G401.6 (cell line): ENCODE measurements at regions not wholly inside any gene's neighbourhood (a gene's known extent, or its start where the extent isn't known, plus 50 kb on each side); places are given as distances from the start of the nearest gene placed in this dataset.

Experiments used
- FAIRE-seq: peaks from 2 replicates; lab custom pipeline; 2012; peaks lifted over from hg19 to GRCh38; lab: Jason Lieb, UNC

GRCh38 chr5:39800042-39800601 is 375.3 kb upstream of the DAB2 start:
- no peak for FAIRE-seq

DNA sequence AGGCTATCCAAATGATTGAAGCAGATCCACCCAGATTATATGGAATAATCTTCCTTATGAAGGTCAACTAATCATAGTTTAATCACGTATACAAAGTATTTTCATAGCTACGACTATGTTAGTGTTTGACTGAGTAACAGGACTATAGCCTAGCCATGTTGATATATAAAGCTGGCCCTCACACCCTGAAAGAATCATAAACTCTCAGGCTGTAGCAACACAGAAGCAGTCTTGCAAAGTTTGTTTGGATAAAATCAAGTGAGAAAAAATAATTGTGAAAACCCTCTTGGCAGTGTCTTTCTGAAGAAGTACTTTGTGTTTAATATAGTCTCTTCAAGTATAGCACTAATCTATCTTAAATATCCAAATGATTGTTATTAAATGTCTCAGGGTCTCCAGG is 374.5 kb upstream of the DAB2 start:
- FAIRE-seq, result no peak

DNA sequence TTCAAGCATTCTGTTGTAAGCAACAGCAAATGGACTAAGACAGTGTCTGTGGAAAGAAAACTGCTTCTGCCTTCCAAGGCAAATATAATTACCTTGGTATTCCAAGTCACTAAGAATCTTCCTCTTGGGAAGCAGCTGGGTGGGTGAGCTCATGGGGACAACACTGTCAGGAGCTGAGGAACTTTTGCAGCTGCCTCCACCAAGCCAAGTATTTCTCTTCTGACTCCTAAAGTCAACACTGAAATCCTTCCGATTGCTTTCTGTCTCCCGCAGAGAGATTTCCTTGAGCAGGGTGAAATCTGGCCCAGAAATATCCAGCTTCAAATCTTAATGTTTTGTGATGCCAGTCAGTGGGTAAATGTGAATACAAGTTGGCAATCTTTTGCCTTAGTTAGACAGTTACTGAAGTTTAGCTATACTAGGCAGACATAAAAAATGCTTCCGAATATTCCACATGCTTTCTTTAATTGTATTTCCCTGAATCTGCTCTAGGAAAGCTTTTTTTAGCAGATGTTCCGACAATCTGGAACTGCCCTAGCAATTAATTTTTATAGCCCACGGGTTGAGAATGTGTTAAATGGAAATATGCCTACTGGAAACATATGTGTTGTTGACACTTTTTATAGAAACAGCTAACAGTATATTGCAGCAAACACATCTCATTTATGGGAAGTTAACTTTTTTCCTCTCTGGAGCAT is 369.9 kb upstream of the DAB2 start:
- FAIRE-seq, result no peak

GRCh38 chr5:39785410-39785809 is 360.6 kb upstream of the DAB2 start:
- FAIRE-seq, result no peak

DNA sequence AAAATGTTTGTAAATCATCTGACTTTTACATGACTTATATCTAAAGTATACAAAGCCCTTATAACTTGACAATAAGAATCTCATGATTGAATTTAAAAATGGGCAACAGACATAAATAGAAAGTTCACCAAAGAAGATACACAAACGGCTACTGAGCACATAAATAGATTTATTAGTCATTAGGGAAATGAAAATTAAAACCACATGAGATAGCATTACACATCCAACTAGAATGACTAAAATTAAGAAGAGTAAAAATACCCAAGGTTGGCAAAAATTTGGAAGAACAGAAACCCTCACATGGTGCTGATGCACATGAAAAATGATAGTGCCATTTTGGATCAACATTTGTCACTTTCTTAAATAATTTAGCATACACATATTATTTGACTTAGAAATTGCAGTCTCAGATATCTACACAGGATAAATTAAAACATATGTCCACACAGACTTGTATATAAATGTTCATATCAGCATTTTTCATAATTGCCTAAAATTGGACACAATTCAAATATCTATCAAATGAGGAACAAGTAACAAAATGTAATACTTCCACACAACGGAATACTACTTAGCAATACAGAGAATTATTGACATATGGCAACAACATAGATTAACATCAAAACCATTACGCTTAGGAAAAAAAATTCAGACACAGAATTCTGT is 359.1 kb upstream of the DAB2 start:
- FAIRE-seq, result no peak

DNA sequence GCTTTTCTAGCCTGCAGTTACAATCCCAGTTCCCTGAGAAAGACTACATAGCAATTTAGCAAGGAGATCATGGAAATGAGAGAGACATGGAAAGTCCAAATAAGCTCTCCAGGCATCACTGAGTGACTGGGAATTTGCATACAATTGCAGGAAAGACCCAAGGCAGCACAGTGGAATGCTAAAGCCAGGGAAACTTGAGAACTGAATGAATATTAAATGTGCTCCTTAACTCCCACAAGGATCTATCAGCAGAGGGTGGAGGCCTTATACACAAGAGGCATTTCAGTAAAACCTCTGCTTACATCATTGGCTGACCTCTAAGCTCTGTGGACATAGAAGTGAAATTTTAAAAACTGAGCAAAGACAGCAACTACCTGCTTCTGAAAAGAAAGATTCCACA is 355.6 kb upstream of the DAB2 start:
- no peak for FAIRE-seq

DNA sequence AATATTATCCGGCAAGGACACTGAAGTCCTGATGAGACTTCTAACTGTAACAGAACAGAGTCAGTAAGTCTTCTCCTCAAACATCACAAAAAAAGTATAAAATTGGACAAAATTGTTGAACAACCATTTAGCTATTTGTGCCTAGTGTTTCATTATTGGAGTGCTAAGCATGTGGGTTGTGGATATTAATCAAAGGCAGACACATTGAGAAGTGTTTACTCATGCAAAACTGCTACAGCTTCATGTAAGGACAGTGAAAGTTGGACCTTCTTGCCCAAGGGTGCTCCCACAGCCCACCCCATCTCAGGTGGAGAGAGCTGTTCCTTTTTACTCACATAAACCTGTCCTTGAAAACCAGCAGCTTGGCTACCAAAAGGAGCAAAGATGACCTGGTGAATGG is 355.1 kb upstream of the DAB2 start:
- FAIRE-seq, result no peak

DNA sequence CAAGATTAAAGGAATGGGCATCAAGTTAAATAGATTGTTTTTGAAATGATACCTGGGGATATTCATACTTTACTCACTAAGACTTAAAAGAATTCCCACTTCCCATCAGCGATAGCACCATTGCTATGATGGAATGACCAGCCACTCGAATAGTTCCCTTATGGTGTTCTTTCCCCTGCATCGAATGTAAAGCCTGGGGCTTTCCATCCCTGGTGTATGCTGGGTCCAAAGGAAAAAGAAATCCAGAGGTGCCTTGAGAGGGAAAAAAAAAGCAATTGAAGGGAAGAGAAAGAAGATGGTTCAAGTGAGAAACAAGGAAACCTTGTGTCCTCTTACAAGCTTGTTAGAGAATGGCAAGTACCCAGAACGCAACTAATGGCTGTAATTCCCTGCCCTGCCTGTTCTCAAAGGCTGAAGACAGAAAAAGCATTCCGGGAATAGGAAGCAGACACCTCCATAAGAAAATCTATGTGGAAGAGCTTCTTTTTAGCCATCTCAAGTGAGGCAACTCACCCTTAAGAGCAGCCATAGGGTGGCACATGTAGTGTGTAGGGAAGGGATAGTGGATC is 351.1 kb upstream of the DAB2 start:
- no peak for FAIRE-seq

- FAIRE-seq, result no peak
These were observed 350.5 kb upstream of the DAB2 start for GRCh38 chr5:39775086-39775796.

DNA sequence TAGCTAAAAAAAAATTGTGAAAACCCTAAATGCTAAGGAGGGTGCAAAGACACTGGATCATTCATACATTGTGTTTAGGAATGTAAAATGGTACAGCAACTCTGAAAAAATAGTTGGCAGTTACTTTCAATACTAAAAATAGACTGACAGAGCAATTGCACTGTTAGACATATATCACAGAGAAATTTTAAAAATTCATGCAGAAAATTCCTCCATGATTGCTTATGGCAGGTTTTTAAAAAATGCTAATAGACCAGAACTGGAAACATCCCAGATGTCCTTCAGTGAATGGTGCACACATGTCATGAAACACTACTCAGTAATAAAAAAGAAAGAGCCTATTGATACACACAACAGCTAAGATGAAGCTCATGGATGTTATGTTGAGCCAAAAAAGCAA is 349.8 kb upstream of the DAB2 start:
- FAIRE-seq, result no peak

DNA sequence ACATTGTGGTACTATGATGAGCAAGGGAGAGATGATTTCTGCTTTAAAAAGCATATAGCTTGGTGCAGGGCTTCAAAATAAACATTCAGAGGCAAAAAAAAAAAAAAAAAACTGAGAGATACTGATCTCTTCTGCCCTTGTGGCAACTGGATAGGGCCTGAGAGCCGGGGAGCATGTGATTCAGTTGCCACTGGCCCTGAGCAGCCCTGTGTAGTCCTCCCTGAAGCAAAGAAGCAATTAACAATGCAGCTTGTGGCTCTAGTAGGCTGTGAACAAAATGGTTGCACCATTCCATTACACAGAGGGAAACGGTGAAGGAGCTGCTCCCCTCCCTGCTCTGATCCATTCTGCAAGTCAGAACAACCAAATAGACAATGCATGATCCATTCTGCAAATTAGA is 347.5 kb upstream of the DAB2 start:
- no peak for FAIRE-seq

- FAIRE-seq, result no peak
These were observed 343.1 kb upstream of the DAB2 start for GRCh38 chr5:39767916-39768315.

DNA sequence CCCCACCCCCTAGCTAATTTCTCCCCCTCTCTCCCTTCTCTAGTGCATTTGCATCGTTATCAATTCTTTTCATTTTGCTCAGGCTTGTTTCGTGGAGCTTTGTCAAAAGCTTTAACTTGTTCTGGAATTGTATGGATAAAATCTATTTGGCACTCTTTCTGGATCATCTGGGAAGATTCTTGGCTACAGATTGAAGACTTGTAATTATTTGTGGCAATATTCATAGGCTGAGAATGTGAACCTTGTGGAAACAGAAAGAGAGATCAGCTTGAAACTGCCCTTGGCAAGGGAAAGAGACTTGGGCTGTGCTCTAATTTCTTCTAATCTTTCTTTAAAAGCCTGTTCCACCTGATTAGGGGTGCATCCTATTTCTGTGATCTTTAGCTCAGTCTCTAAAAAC is 340.6 kb upstream of the DAB2 start:
- no peak for FAIRE-seq

DNA sequence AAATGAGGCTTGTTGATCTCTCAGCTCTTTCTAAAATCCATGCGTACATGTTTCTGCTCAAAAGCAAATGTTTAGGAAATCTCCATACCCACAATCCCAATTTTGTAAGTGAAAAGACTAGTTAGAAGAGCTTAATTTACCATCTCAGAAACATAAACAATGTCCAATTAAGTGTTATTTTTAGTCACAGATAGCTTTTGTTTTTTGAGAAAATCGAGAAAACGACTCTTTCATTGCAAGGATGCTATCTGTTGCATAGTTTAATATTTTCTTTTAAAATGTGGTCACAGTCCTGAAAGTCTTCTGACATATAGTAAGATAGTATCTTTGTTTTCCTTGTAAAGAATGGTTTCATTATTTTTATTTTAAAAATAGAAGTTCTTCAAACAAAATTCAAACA is 338.0 kb upstream of the DAB2 start:
- FAIRE-seq, result no peak

DNA sequence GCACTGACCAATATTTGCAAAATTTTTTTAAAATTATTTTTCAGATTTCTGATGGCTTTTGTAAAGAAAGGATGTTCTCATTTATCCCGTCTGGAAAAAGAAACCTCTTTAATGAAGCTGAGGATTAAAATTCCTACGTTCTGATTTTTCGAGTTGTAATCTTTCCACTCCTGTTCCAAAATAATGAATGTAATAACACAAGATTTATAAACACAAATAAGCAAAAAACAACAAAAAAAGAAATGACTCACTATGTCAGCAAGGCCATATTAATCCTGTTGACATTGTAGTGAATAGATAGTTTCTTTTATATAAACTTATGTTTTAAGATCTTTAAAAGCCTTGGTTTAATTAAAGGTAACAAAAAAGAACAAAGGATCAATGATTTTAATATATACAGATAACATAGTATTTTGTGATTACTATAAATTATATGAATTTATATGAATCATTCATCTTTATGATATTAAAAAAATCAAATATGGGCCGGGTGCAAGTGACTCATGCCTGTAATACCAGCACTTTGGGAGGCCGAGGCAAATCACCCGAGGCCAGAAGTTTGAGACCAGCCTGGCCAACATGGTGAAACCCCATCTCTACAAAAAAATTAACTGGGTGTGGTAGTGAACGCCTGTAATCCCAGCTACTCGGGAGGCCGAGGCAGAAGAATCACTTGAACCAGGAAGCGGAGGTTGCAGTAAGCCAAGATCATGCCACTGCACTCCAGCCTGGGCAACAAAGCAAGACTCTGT is 336.6 kb upstream of the DAB2 start:
- FAIRE-seq, result no peak

DNA sequence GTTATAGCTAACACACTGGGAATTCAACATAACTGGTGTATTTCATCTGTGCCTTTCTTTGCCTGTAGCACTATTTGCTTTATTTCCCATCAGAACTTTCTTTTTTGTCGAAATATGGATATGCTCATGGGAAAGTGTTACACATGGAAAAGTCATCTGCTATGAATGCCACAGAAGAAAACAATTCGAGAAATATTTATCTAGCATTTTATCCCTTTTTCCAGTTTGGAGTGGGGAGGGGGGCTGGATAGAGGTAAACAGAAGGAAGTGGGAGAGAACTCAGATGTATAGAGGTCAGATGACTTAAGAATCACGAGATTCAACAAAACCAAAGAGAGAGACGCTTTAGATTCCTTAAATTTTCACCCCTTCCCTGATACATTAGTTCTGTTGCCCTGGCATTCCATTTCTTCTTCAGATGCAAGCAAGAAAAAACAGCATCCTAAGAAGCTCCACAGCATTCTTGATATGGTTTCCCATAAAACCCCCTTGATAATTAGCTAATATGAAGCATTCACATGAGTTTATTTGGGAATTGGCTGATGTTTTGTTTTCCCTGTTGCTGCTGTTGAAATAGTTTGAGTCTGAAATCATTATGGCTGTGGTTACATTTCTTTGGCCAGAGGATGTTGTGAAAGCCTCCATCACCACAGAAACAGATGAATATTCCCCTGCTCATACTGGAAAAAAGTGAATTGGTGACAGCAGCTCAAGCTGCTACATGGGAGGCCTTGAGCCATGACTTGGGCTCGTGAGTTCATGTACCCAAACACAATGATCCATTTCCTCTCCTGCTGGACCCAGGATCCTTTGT is 335.8 kb upstream of the DAB2 start:
- FAIRE-seq, result no peak

GRCh38 chr5:39759701-39760100 is 334.9 kb upstream of the DAB2 start:
- FAIRE-seq, result no peak

- FAIRE-seq, result no peak
These were observed 333.6 kb upstream of the DAB2 start for GRCh38 chr5:39758426-39758825.

GRCh38 chr5:39757131-39757530 is 332.4 kb upstream of the DAB2 start:
- no peak for FAIRE-seq

DNA sequence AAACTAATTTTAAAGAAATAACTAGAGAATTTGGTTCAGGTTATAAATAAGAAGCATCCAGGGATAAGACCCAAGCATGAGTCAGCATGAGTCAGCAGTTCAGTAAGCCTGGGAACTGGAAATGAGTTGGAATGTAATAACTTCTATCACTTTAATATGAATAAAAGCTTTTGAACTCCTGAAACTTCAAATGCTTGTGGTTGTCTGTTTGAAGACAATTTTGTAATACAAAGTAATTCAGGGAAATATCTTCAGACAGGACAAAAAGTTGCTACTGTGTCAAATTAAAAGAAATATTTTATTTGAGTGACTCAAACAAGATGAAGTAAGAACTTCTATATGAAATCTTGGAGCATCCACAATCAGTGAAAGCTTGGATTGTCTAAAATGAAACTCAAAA is 331.2 kb upstream of the DAB2 start:
- no peak for FAIRE-seq

GRCh38 chr5:39755452-39755851 is 330.7 kb upstream of the DAB2 start:
- FAIRE-seq, result no peak
